SKM-1 treated with dmso at 0.1 percent for 144 hours (cell line): ENCODE measurements at regions not wholly inside any gene's neighbourhood (a gene's known extent, or its start where the extent isn't known, plus 50 kb on each side); places are given as distances from the start of the nearest gene placed in this dataset.

Experiments used
- DNase-seq: peaks from one replicate; lab custom pipeline; 2025; ENCODE audit not compliant: unreplicated experiment; lab: John Stamatoyannopoulos, UW

- DNase-seq, result no peak
Observed at GRCh38 chr7:142418326-142418725, 160.5 kb upstream of the PRSS58 start.

GRCh38 chr7:142414915-142415314 is 157.1 kb upstream of the PRSS58 start:
- no peak for DNase-seq

GRCh38 chr7:142414135-142414534 is 156.3 kb upstream of the PRSS58 start:
- DNase-seq, result no peak

GRCh38 chr7:142413280-142414000 is 155.6 kb upstream of the PRSS58 start:
- DNase-seq, result no peak

GRCh38 chr7:142412551-142413193 is 154.8 kb upstream of the PRSS58 start:
- peak; percentile 69 for DNase-seq

- no peak for DNase-seq
Observed at GRCh38 chr7:142409471-142409870, 151.6 kb upstream of the PRSS58 start.

GRCh38 chr7:142408794-142409193 is 150.9 kb upstream of the PRSS58 start:
- DNase-seq, result no peak

- DNase-seq, result no peak
Observed at GRCh38 chr7:142407939-142408570, 150.2 kb upstream of the PRSS58 start.

GRCh38 chr7:142405122-142405765 is 147.4 kb upstream of the PRSS58 start:
- DNase-seq, result no peak

GRCh38 chr7:142401951-142402350 is 144.1 kb upstream of the PRSS58 start:
- DNase-seq, result no peak

GRCh38 chr7:142400042-142400533 is 142.2 kb upstream of the PRSS58 start:
- DNase-seq, result no peak

GRCh38 chr7:142391191-142391992 is 133.5 kb upstream of the PRSS58 start:
- DNase-seq, result no peak

- no peak for DNase-seq
Observed at GRCh38 chr7:142389544-142389943, 131.7 kb upstream of the PRSS58 start.

- DNase-seq, result peak; percentile 85
Observed at GRCh38 chr7:142385491-142386340, 127.9 kb upstream of the PRSS58 start.

- peak; percentile 90 for DNase-seq
Observed at GRCh38 chr7:142384493-142384922, 126.7 kb upstream of the PRSS58 start.

GRCh38 chr7:142383841-142384492 is 126.1 kb upstream of the PRSS58 start:
- DNase-seq, result peak; percentile 22

- DNase-seq, result no peak
Observed at GRCh38 chr7:142381727-142382390, 124.0 kb upstream of the PRSS58 start.

- DNase-seq, result no peak
Observed at GRCh38 chr7:142380069-142380468, 122.2 kb upstream of the PRSS58 start.
